GM10266 (cell line): ENCODE measurements at regions not wholly inside any gene's neighbourhood (a gene's known extent, or its start where the extent isn't known, plus 50 kb on each side); places are given as distances from the start of the nearest gene placed in this dataset.

Experiments used
- DNase-seq: peaks from one replicate; pipeline ENCODE4 v3.0.0; 2012; ENCODE audit errors: extremely low spot score
- CTCF ChIP-seq: IDR thresholded peaks from 2 replicates; pipeline ENCODE4 v1.5.1; 2012; ENCODE audit warnings: mild to moderate bottlenecking, low read depth; ENCODE audit not compliant: control insufficient read depth, insufficient read depth; ENCODE audit errors: missing control alignments

- DNase-seq, result no peak
- TF ChIP-seq CTCF, result no peak
These were observed 324.6 kb upstream of the DUSP10 start for GRCh38 chr1:222066539-222066938.

DNA sequence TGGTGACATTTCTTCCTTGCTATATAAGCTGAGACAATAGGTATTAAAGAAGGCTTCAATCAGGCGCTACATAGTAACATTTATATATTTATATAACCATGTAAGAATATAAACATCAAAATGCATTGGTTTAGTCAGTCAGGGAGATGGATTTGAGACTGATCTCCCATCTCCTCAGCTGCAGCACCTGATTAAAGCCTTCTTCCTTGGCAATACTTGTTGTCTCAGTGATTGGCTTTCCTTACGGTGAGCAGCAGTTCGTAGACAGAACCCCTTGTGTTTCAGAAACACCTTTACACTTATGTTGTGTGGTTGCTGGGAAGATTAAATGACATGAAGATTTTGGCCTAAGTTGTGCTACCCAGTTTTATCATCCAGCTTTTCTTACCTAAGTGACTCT lies 323.3 kb upstream of the DUSP10 start:
- no peak for DNase-seq
- no peak for TF ChIP-seq CTCF

- no peak for TF ChIP-seq CTCF
- no peak for DNase-seq
These were observed 322.7 kb upstream of the DUSP10 start for GRCh38 chr1:222064388-222065211.

GRCh38 chr1:222062640-222063039 lies 320.8 kb upstream of the DUSP10 start:
- TF ChIP-seq CTCF, result no peak
- DNase-seq, result no peak

GRCh38 chr1:222061711-222062359 lies 319.9 kb upstream of the DUSP10 start:
- DNase-seq, result no peak
- no peak for TF ChIP-seq CTCF

- no peak for DNase-seq
- no peak for TF ChIP-seq CTCF
These were observed 318.5 kb upstream of the DUSP10 start for GRCh38 chr1:222060210-222060916.
